ENCODE measurements at regions not wholly inside any gene's neighbourhood (a gene's known extent, or its start where the extent isn't known, plus 50 kb on each side); places are given as distances from the start of the nearest gene placed in this dataset.

- Histone ChIP-seq H3K4me3 (no peak overlapping the region), H3K27ac (no peak overlapping the region), H3K9me3 (no peaks in the 10 kb centered on the region), H3K27me3 (no peaks in the 10 kb centered on the region), H3K36me3 (no peaks in the 10 kb centered on the region), H3K4me1 (no peaks in the 10 kb centered on the region)
- intact Hi-C loops (cut with DNase I; ENCODE audit: low total_unique reads), result no loop called here
- TF ChIP-seq POLR2AphosphoS5 (IDR thresholded peaks at IDR 0.05) (no peak), CTCF (IDR thresholded peaks at IDR 0.05) (no peak), POLR2A (IDR thresholded peaks at IDR 0.05) (no peak), EP300 (IDR thresholded peaks at IDR 0.05; ENCODE audit: low read depth) (no peak)
- no peak for DNase-seq
- in situ Hi-C loops (cut with MboI; ENCODE audit: low pct_ligation_motif_present in 1 of 4, low pct_unique_long_range_greater_than_20kb in 1 of 4, low sequenced_read_pairs in 3 of 4), result no loop called here
- 69 to 71% methylated on average over 2 of the region's 2 CpGs for WGBS, 2 donors (ENCODE audit: low coverage in 1 of 2)
These were observed 421.4 kb upstream of the NRSN1 start for GRCh38 chr6:23704479-23705052.

GRCh38 chr6:23705697-23706096, 420.3 kb upstream of the NRSN1 start:
- intact Hi-C loops (cut with DNase I; ENCODE audit: low total_unique reads) (no loop called here), in situ Hi-C loops (cut with MboI; ENCODE audit: low pct_ligation_motif_present in 1 of 4, low pct_unique_long_range_greater_than_20kb in 1 of 4, low sequenced_read_pairs in 3 of 4) (no loop called here)
- Histone ChIP-seq H3K36me3 (no peaks in the 10 kb centered on the region), H3K9me3 (no peaks in the 10 kb centered on the region), H3K4me3 (no peak overlapping the region), H3K4me1 (no peaks in the 10 kb centered on the region), H3K27ac (no peak overlapping the region), H3K27me3 (no peaks in the 10 kb centered on the region)
- TF ChIP-seq CTCF (IDR thresholded peaks at IDR 0.05) (no peak), POLR2AphosphoS5 (IDR thresholded peaks at IDR 0.05) (no peak), POLR2A (IDR thresholded peaks at IDR 0.05) (no peak), EP300 (IDR thresholded peaks at IDR 0.05; ENCODE audit: low read depth) (no peak)
- 58 to 78% methylated on average over 2 of the region's 2 CpGs for WGBS, 2 donors (ENCODE audit: low coverage in 1 of 2)
- DNase-seq, result no peak

GRCh38 chr6:23712756-23713155, 413.3 kb upstream of the NRSN1 start:
- 41 to 58% methylated on average over 3 of the region's 3 CpGs for WGBS, 2 donors (ENCODE audit: low coverage in 1 of 2)
- Histone ChIP-seq H3K27ac (no peak overlapping the region), H3K4me3 (no peak overlapping the region), H3K9me3 (no peaks in the 10 kb centered on the region), H3K36me3 (no peaks in the 10 kb centered on the region), H3K4me1 (no peaks in the 10 kb centered on the region), H3K27me3 (no peaks in the 10 kb centered on the region)
- in situ Hi-C loops (cut with MboI; ENCODE audit: low pct_ligation_motif_present in 1 of 4, low pct_unique_long_range_greater_than_20kb in 1 of 4, low sequenced_read_pairs in 3 of 4), result no loop called here
- no peak for DNase-seq
- no peak for TF ChIP-seq POLR2A (IDR thresholded peaks at IDR 0.05)
- TF ChIP-seq CTCF (IDR thresholded peaks at IDR 0.05), result no peak
- no peak for TF ChIP-seq POLR2AphosphoS5 (IDR thresholded peaks at IDR 0.05)
- TF ChIP-seq EP300 (IDR thresholded peaks at IDR 0.05; ENCODE audit: low read depth), result no peak
- intact Hi-C loops (cut with DNase I; ENCODE audit: low total_unique reads), result no loop called here

- Histone ChIP-seq H3K27ac (no peak overlapping the region), H3K4me3 (no peak overlapping the region), H3K27me3 (no peaks in the 10 kb centered on the region), H3K36me3 (no peaks in the 10 kb centered on the region), H3K9me3 (no peaks in the 10 kb centered on the region), H3K4me1 (no peaks in the 10 kb centered on the region)
- TF ChIP-seq CTCF (IDR thresholded peaks at IDR 0.05), result no peak
- TF ChIP-seq POLR2AphosphoS5 (IDR thresholded peaks at IDR 0.05), result no peak
- no peak for TF ChIP-seq POLR2A (IDR thresholded peaks at IDR 0.05)
- no peak for TF ChIP-seq EP300 (IDR thresholded peaks at IDR 0.05; ENCODE audit: low read depth)
- WGBS, 2 donors (ENCODE audit: low coverage in 1 of 2), result 58 to 83% methylated on average over 1 of the region's 1 CpG
- in situ Hi-C loops (cut with MboI; ENCODE audit: low pct_ligation_motif_present in 1 of 4, low pct_unique_long_range_greater_than_20kb in 1 of 4, low sequenced_read_pairs in 3 of 4) (no loop called here), intact Hi-C loops (cut with DNase I; ENCODE audit: low total_unique reads) (no loop called here)
- no peak for DNase-seq
These were observed 412.8 kb upstream of the NRSN1 start for GRCh38 chr6:23713211-23713610.

Measured in transverse colon (tissue), 4 donors.